HepG2 (cell line): ENCODE measurements at regions not wholly inside any gene's neighbourhood (a gene's known extent, or its start where the extent isn't known, plus 50 kb on each side); places are given as distances from the start of the nearest gene placed in this dataset.

Source experiments
- ATAC-seq: fragments of 200-7000 bp; cut with Tn5 transposase; 3 replicates; pipeline ENCODE4 v1.9.1; 2020; ENCODE audit warnings: mild to moderate bottlenecking, moderate library complexity
- BruUV-seq: library from RNA; stranded (reverse); fragments of 400-500 nt; replicated peaks from 2 replicates; lab custom pipeline; 2021; lab: Mats Ljungman, UMichigan
- CTCF ChIA-PET: fragments of 300-600 bp; formaldehyde crosslinking; extraction: SDS; loops from one replicate; lab custom pipeline; 2021; ENCODE audit warnings: low total read pairs, inconsistent platforms, low intra/inter-chr PET ratio; lab: Yijun Ruan, JAX
- POLR2A ChIA-PET: fragments of 350-600 bp; sonication (Branson Sonifier 250); formaldehyde crosslinking; loops from one replicate; lab custom pipeline; 2020; ENCODE audit warnings: antibody characterized with exemption, inconsistent platforms; lab: Yijun Ruan, JAX
- DNase-seq: peaks from one replicate; pipeline ENCODE4 v3.0.0-alpha.2; 2015; ENCODE audit warnings: low spot score
- FAIRE-seq: peaks from 3 replicates; lab custom pipeline; 2011; peaks lifted over from hg19 to GRCh38; lab: Jason Lieb, UNC
- H2AFZ ChIP-seq: one replicate; pipeline ENCODE4 v1.6.1; 2011; ENCODE audit warnings: low read length, inconsistent platforms
- H3K27ac ChIP-seq: fragments of 300-600 bp; 3 replicates; pipeline ENCODE4 v1.8.0; 2011; ENCODE audit warnings: mixed run types, mild to moderate bottlenecking, mixed read lengths, low read length, inconsistent platforms; ENCODE audit not compliant: insufficient read depth; ENCODE audit errors: extremely low read length
- H3K27me3 ChIP-seq, 2 experiments: fragments of 200-600 bp in 1 of 2; 2 replicates in 1 of 2; 3 replicates in 1 of 2; pipeline versions ENCODE4 v1.6.0 to v1.8.0; 2011; ENCODE audit warnings: low read length in 2 of 2, mild to moderate bottlenecking in 2 of 2, moderate library complexity in 2 of 2, inconsistent platforms in 1 of 2; ENCODE audit not compliant: insufficient read depth in 2 of 2, control insufficient read depth in 1 of 2
- H3K36me3 ChIP-seq, 2 experiments: fragments of 200-600 bp in 1 of 2; replicated peaks in 1 of 2; 2 replicates in 1 of 2; 3 replicates in 1 of 2; pipeline versions ENCODE4 v1.5.1 to v1.8.0; 2011; ENCODE audit warnings: low read length in 2 of 2, inconsistent platforms in 1 of 2; ENCODE audit not compliant: insufficient read depth in 2 of 2, control insufficient read depth in 1 of 2
- H3K4me1 ChIP-seq: 2 replicates; pipeline ENCODE4 v1.5.1; 2012; ENCODE audit warnings: low read length, inconsistent platforms; ENCODE audit not compliant: insufficient read depth
- H3K4me2 ChIP-seq: 2 replicates; pipeline ENCODE4 v1.6.0; 2011; ENCODE audit warnings: low read depth, low read length, inconsistent platforms
- H3K4me3 ChIP-seq, 3 experiments: fragments of 200-600 bp in 1 of 3; sonication (generic), shearing (Covaris generic) in 1 of 3; replicated peaks in 1 of 3; 2 replicates each; pipeline ENCODE4 v1.5.1; 2011 to 2016; ENCODE audit warnings: low read length in 3 of 3, inconsistent platforms in 2 of 3, low read depth in 2 of 3, mild to moderate bottlenecking in 2 of 3, control low read depth in 1 of 3, mixed read lengths in 1 of 3; ENCODE audit not compliant: insufficient read depth in 1 of 3
- H3K79me2 ChIP-seq: one replicate; pipeline ENCODE4 v1.6.1; 2011; ENCODE audit warnings: low read length, inconsistent platforms; ENCODE audit not compliant: insufficient read depth
- H3K9ac ChIP-seq: 2 replicates; pipeline ENCODE4 v1.6.0; 2011; ENCODE audit warnings: mild to moderate bottlenecking, low read depth, low read length, inconsistent platforms; ENCODE audit not compliant: insufficient read depth
- H3K9me3 ChIP-seq: 2 replicates; pipeline ENCODE4 v1.5.1; 2012; ENCODE audit warnings: mild to moderate bottlenecking, low read length
- H4K20me1 ChIP-seq: 2 replicates; pipeline ENCODE4 v1.6.0; 2011; ENCODE audit warnings: inconsistent platforms, mild to moderate bottlenecking, low read length, moderate library complexity; ENCODE audit not compliant: insufficient read depth
- ISL2 ChIP-seq: sonication (generic); formaldehyde crosslinking; IDR thresholded peaks from 2 replicates; pipeline ENCODE4 v1.5.0; 2020; ENCODE audit warnings: missing genetic modification reagents
- MAFF ChIP-seq: IDR thresholded peaks from 2 replicates; pipeline ENCODE4 v1.6.1; 2011; ENCODE audit warnings: low read depth, low read length, improper control_type of control experiment
- NFE2 ChIP-seq: sonication (generic); formaldehyde crosslinking; IDR thresholded peaks from 2 replicates; pipeline ENCODE4 v1.4.0; 2020; ENCODE audit warnings: missing genetic modification reagents
- PITX1 ChIP-seq: sonication (generic); formaldehyde crosslinking; IDR thresholded peaks from 2 replicates; pipeline ENCODE4 v1.5.1; 2020; ENCODE audit warnings: mild to moderate bottlenecking, missing genetic modification reagents
- RAD51 ChIP-seq: fragments of 450-650 bp; IDR thresholded peaks from 2 replicates; pipeline ENCODE4 v1.6.1; 2016; ENCODE audit warnings: borderline replicate concordance
- SP5 ChIP-seq: IDR thresholded peaks from 2 replicates; pipeline ENCODE4 v1.6.1; 2016; ENCODE audit warnings: low read depth, borderline replicate concordance
- ZBTB38 ChIP-seq: sonication (generic); formaldehyde crosslinking; IDR thresholded peaks from 2 replicates; pipeline ENCODE4 v1.5.1; 2020; ENCODE audit warnings: mild to moderate bottlenecking, missing genetic modification reagents
- ZNF232 ChIP-seq: sonication (generic); formaldehyde crosslinking; IDR thresholded peaks from 2 replicates; pipeline ENCODE4 v1.4.0; 2020; ENCODE audit warnings: missing genetic modification reagents, borderline replicate concordance
- ZNF576 ChIP-seq: sonication (generic); formaldehyde crosslinking; IDR thresholded peaks from 2 replicates; pipeline ENCODE4 v1.4.0; 2020; ENCODE audit warnings: mild to moderate bottlenecking, missing genetic modification reagents
- ZNF710 ChIP-seq: sonication (generic); formaldehyde crosslinking; IDR thresholded peaks from 2 replicates; pipeline ENCODE4 v1.5.0; 2020; ENCODE audit warnings: mild to moderate bottlenecking, missing genetic modification reagents, borderline replicate concordance
- ZNF781 ChIP-seq: sonication (generic); formaldehyde crosslinking; IDR thresholded peaks from 2 replicates; pipeline ENCODE4 v1.5.1; 2020; ENCODE audit warnings: borderline replicate concordance, mild to moderate bottlenecking, missing genetic modification reagents; ENCODE audit errors: not compliant biosample characterization
- WGBS: methylation state at CpG from one replicate; pipeline ENCODE4 v1.1.6; 2017; ENCODE audit warnings: low lambda C conversion rate; 5-methylcytosine and 5-hydroxymethylcytosine counted together
- in situ Hi-C: cut with HindIII; loops from 2 replicates; pipeline ENCODE4 v1.10.0; 2017; ENCODE audit warnings: low pct_unique_long_range_greater_than_20kb; ENCODE audit not compliant: extremely low pct_ligation_motif_present
- intact Hi-C: fragments of 100-400 bp; cut with micrococcal nuclease; formaldehyde crosslinking; loops from one replicate; pipeline ENCODE4 v1.10.0; 2022; ENCODE audit not compliant: unreplicated experiment

- ChIA-PET CTCF (no interaction called here), POLR2A (no interaction called here)
- no peak overlapping the region for H3K9ac ChIP-seq
- H3K36me3 ChIP-seq = no peaks in the 10 kb centered on the region
- TF ChIP-seq RAD51 = no peak
- no peak for TF ChIP-seq NFE2
- ATAC-seq = no peak
- H2AFZ ChIP-seq = no peak overlapping the region
- H3K4me2 ChIP-seq = no peak overlapping the region
- H3K4me3 ChIP-seq = no peak overlapping the region
- 40% methylated on average over 4 of the region's 4 CpGs for WGBS
- no TSS peak for BruUV-seq
- in situ Hi-C loops (no loop called here), intact Hi-C loops (no loop called here)
- H3K4me1 ChIP-seq = peaks cover 10% of the 10 kb centered on the region
- H3K79me2 ChIP-seq = no peaks in the 10 kb centered on the region
- H3K27ac ChIP-seq = no peak overlapping the region
- H4K20me1 ChIP-seq = no peaks in the 10 kb centered on the region
- FAIRE-seq = no peak
- H3K27me3 ChIP-seq = no peaks in the 10 kb centered on the region; a peak in 2 of 5 replicates
- H3K9me3 ChIP-seq = no peaks in the 10 kb centered on the region
- DNase-seq = no peak
These were observed 74.6 kb upstream of the IPO9 start for GRCh38 chr1:201754353-201754752.

GRCh38 chr1:201755200-201755599 is 73.8 kb upstream of the IPO9 start:
- H3K36me3 ChIP-seq = no peaks in the 10 kb centered on the region
- ATAC-seq (no peak), DNase-seq (no peak), FAIRE-seq (no peak)
- H2AFZ ChIP-seq = no peak overlapping the region
- no peaks in the 10 kb centered on the region; a peak in 2 of 5 replicates for H3K27me3 ChIP-seq
- no peaks in the 10 kb centered on the region for H3K9me3 ChIP-seq
- intact Hi-C loops (no loop called here), in situ Hi-C loops (no loop called here)
- H3K9ac ChIP-seq = no peak overlapping the region
- no peak overlapping the region for H3K4me2 ChIP-seq
- no peaks in the 10 kb centered on the region for H4K20me1 ChIP-seq
- no TSS peak for BruUV-seq
- no peak overlapping the region for H3K27ac ChIP-seq
- TF ChIP-seq ZNF232 = no peak
- no peak for TF ChIP-seq MAFF
- TF ChIP-seq PITX1 = no peak
- TF ChIP-seq ZNF781 (CRISPR knock-in tag) = no peak
- no peak for TF ChIP-seq ISL2 (CRISPR knock-in tag)
- TF ChIP-seq SP5 (CRISPR knock-in tag) = no peak
- no peak for TF ChIP-seq ZNF710 (CRISPR knock-in tag)
- no peak for TF ChIP-seq ZNF576 (CRISPR knock-in tag)
- no peak for TF ChIP-seq ZBTB38
- H3K4me1 ChIP-seq = peaks cover 10% of the 10 kb centered on the region
- no peaks in the 10 kb centered on the region for H3K79me2 ChIP-seq
- POLR2A ChIA-PET = no interaction called here
- no peak overlapping the region for H3K4me3 ChIP-seq
- CTCF ChIA-PET = no interaction called here
